CD4-positive, alpha-beta T cell treated with Interferon alpha-2 for 1 hour (primary cell): ENCODE measurements at regions not wholly inside any gene's neighbourhood (a gene's known extent, or its start where the extent isn't known, plus 50 kb on each side); places are given as distances from the start of the nearest gene placed in this dataset.
"Not testable (repeated sequence)": the region's sequence is repeated elsewhere in the genome, so short reads cannot be mapped to it uniquely, and the experiment has no call there.

Experiments
- DNase-seq, 2 donors: peaks; one replicate each; pipeline ENCODE4 v3.0.0-alpha.2; 2020 to 2022

DNA sequence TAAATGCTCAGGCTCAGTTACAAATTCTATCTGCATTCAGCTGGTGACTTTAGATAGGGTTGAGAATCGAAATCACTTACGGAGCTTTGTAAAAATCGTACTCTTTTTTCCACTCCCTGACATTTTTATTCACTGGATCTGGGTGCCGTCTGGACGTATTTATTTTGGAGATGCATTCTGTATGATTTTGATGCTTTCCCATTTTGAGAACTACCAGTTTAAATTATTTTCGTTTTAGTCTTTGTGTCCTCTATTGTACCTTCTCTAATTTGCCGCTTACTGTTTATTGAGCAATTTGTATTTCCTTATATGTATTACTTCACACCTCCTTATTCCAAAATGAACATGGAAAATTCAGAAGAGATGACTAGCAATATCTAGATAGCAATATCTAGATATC, 96.2 kb downstream of the FASLG start:
- no peak for DNase-seq

DNA sequence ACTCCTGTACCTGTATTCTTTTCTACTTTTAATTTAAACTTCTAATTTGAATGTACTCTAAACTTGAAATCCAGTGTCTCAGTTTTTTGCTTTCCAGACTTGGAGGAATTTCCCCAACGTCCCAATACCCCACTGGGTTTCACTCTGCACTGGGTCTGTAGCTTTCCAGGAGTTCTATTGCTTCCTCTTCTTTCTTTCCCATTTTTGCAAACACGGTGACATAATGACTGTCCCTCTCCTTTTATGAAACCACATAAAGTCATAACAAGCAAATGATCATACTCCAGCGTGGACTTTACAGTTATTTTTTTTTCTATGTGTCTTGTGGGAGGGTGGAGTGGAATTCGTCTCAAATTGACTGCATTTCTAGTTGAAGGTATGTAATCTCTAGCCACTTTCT, 97.1 kb downstream of the FASLG start:
- DNase-seq = no peak

- DNase-seq = no peak
Observed at GRCh38 chr1:172758259-172758658, 99.4 kb downstream of the FASLG start.

GRCh38 chr1:172760121-172760520, 101.2 kb downstream of the FASLG start:
- no peak for DNase-seq

DNA sequence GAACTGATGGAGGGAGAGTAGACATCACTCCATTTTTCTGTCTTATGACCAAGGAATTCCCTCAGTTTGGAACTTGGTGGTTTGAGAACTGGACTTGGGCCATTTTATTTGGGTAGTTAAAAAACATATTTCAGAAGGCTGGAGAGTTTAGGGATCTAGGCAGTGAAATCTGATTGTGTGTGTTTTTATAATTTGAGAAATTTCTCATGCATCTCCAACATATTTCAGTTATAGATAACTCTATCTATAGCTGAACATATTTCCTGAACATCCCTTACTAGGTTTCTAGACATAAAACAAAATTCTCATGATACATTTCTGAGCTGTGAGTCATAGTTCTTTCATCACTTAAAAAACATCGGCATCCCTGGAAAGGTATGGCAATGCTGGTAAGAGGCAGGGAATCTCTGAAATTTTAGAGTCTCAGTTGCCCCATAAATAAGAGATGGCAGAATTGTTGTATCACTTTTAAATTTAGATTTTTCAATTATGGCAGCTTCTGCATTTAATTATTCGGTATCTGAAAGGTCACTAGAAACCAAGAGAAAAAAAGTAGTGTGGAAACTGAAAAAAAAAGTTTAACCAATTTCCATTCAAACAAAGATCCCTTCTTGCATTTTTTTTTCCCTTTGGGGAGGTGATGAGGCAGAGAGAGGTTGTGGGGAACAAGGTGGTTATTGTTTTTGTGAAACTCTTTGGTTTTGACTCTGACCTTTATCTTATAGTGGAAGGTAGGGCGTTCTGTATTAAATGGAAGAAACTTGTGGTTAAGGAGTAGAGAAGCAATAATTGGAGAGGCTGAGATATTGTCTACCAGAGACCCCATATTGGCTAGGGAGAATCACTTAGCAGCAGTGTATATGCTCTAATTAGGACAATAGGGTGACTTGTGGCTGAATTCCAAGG, 102.9 kb downstream of the FASLG start:
- no peak for DNase-seq

DNA sequence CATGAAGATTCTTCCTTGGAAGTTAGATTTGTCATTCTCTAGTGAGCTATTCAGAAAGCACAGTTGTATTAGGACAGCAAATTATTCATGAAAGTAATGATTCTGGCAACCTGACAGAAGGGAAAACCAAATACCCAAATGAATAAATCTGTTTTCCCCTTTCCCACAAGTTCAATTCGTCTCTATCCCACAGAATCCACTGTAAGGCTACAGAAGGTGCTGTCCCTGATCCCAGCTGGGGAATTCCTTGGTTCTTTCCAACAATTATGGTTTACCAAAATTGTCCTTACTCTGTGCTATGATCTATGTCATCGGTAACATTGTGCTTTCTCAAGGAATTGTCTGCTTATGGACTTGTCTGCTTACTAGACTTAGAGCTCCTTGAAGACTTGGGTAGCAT, 104.2 kb downstream of the FASLG start:
- DNase-seq = no peak

- DNase-seq = peak in 1 of 2 donors; percentile 33
Observed at GRCh38 chr1:172764378-172764777, 105.5 kb downstream of the FASLG start.

- DNase-seq = no peak
Observed at GRCh38 chr1:172766462-172766861, 107.6 kb downstream of the FASLG start.

DNA sequence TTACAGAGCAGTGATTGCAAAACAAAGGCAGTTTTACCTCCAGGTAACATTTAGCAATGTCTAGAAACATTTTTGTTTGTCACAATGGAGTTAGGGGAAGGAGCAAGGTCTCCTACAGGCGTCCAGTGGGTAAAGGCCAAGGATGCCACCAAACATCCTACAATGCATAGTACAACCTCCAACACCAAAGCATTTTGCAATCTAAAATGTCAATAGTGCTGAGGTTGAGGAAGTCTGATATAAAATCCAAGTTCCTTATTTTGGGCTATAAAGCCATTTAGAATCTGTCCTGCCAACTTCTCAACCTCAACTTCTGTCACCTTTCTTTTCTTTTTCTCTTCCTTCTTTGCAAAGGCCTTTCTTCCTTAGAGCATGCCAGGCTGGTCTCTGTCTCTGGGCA, 111.2 kb downstream of the FASLG start:
- no peak for DNase-seq

GRCh38 chr1:172774561-172774960, 115.7 kb downstream of the FASLG start:
- DNase-seq = no peak

- no peak for DNase-seq
Observed at GRCh38 chr1:172775606-172776005, 116.7 kb downstream of the FASLG start.

- DNase-seq = no peak
Observed at GRCh38 chr1:172776071-172776470, 117.2 kb downstream of the FASLG start.

DNA sequence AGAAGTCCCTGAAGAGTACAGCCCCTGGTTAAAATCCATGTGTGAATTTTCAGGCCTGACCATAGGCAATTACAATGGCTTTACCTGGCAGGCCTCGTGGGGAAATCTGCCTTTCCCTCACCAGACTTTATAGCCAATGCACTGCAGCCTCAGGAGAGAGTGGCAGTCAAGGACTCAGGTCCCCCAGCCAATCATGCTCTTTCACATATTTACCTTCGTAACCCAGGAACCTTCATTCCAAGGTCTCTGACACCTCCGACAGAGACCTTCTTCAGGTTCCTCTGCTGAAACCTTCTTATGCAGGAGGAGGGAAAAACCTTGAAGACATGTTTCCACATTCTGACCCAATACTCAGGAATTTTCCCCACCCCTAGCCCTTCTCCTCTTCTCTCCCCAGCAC, 118.9 kb downstream of the FASLG start:
- DNase-seq = no peak

DNA sequence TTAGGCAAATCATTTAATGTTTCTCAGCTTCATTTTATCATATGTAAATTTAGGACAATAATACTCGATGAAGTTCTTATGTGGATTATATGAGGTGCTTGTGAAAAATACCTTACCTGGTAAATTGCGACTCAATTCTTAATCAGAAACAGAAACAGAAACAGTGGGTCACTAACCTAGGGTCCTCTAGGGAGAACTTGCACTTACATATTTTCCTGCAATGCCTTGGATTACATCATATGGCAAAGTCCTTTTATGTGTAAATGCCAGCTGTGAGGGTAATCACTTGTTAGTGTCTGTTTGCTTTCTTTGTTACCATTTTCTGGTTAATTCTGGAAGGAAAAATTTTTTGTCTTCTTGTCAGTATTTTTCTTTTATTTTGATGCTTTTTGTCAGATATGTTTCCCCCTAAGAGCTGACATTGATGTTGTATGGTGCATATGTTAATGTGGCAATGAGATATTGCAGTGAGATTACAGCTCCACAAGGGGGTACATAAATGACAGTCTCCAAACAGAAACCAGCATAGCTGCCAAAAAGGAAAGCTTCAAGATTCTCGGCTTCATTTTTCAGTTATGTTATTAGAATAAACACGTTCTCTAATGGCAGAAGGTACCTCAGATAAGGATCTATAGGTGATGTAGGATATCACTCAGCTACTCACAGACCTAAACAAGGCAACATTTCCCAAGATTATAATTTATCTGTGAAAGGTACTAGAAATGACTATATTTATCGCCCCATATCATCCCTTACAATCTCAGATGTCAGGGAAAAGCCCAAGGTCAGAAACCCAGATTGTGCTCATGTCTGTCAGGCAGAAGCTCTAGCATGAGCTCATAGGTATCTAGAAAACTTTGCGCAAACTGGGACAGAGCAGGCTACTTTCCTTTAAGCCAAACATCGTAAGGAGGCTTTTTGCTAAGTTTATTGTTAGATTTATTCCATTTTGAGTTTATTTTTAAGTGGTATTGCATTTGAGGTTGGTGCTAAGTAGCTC, 119.9 kb downstream of the FASLG start:
- peak in 1 of 2 donors; percentile 45 for DNase-seq

GRCh38 chr1:172779491-172779890, 120.6 kb downstream of the FASLG start:
- no peak for DNase-seq

GRCh38 chr1:172781513-172782140, 122.7 kb downstream of the FASLG start:
- DNase-seq = no peak

DNA sequence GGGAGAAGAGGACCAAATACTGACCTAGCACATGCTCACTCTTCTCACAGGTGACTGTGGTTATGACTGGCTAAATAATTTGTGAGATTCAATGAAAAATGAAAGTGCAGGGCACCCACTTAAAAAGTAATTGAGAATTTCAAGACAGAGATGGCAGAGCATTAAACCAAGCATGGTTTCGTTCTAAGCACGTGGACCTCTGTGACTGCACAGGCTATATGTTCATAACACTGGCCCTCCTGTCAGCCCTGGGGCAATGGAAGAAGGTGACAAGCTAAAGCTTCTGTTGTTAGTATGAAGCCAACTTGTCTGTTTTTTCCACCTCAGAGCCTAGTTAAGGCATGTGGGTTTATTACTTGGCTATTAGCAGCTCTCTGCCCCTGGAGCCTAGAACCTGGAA, 130.9 kb downstream of the FASLG start:
- DNase-seq = no peak

GRCh38 chr1:172790245-172790644, 131.3 kb downstream of the FASLG start:
- DNase-seq = no peak

DNA sequence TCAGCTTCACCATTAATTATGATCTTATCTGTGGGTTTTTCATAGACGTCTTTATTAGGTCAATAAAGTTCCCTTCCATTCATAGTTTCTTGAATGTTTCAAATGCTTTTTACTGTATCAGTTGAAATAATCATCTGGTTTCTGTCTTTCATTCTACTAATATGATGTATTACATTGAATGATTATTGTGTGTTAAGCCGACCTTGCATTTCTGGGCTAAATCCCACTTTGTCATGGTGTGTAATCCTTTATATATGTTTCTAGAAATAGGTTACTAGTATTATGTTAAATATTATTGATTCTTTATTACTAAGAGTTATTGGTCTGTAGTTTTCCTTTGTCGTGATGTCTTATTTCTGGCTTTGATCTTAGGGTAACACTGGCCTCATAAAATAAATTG, 134.9 kb downstream of the FASLG start:
- no peak for DNase-seq

DNA sequence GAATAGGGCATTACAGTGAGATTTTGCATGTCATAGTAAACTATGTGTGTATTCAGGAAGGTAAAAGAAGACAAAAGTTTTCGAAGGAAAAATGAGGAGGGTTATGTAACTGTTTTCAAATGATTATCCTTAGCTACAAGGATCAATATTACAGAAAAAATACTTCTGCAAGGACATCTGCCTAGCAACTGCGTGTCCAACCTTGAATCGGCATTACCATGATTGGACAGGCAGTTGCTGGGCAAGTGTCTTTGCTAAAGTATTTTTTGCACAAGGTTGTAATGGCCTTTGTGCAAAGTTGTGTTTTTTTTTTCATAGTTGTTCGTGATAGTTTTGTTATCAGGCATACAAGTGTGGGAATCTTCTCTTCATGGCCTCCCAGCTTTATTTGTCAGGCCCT, 136.8 kb downstream of the FASLG start:
- DNase-seq = no peak

GRCh38 chr1:172799804-172800203, 140.9 kb downstream of the FASLG start:
- DNase-seq = not testable (repeated sequence)

DNA sequence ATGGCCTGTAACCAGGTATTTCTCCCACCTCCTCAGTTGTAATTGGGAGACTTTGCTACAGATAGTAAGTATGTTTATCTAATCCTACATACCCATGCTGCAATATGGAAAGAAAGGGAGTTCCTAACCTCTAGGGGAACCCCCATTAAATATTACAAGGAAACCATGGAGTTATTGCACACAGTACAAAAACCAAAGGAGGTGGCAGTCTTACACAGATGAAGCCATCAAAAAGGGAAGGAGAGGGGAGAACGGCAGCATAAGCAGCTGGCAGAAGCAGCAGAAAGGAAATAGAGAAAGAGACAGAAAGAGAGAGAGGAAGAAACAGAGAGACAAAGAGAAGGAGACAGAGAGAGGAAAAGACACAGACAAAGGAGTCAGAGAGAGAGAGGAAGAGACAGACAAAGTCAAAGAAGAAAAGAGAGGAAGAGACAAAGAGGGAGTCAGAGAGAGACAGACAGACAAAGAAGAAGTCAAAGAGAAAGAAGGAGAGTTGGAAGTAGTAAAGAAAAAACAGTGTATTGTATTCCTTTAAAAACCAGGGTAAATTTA, 142.9 kb downstream of the FASLG start:
- DNase-seq = no peak

- no peak for DNase-seq
Observed at GRCh38 chr1:172809750-172810149, 150.8 kb downstream of the FASLG start.
